Breast epithelium (tissue), 4 donors: ENCODE measurements at regions not wholly inside any gene's neighbourhood (a gene's known extent, or its start where the extent isn't known, plus 50 kb on each side); places are given as distances from the start of the nearest gene placed in this dataset.

Experiments
- DNase-seq, 2 donors: peaks; one replicate each; pipeline ENCODE4 v3.0.0-alpha.2; 2019; ENCODE audit warnings: low spot score in 2 of 2
- H3K27ac ChIP-seq, 2 donors: fragments of 200-600 bp; sonication (generic) in 1 of 2; one replicate each; pipeline ENCODE4 v1.5.1; 2016 to 2019; ENCODE audit warnings: mild to moderate bottlenecking in 1 of 2
- H3K27me3 ChIP-seq, 2 donors: fragments of 200-600 bp; sonication (generic) in 1 of 2; one replicate each; pipeline versions ENCODE4 v1.5.1 to v1.6.0; 2017 to 2019; ENCODE audit warnings: control low read depth in 1 of 2, mild to moderate bottlenecking in 1 of 2
- H3K36me3 ChIP-seq: fragments of 200-600 bp; one replicate; pipeline ENCODE4 v1.5.1; 2019
- H3K4me1 ChIP-seq, 2 donors: fragments of 200-600 bp; sonication (generic); one replicate each; pipeline ENCODE4 v1.5.1; 2016 to 2019; ENCODE audit warnings: control low read depth in 1 of 2
- H3K4me3 ChIP-seq, 3 donors: fragments of 200-600 bp; sonication (generic); 1 replicate in 2 of 3; 2 replicates in 1 of 3; pipeline ENCODE4 v1.5.1; 2016 to 2019; ENCODE audit warnings: mild to moderate bottlenecking in 3 of 3, moderate library complexity in 2 of 3
- H3K9me3 ChIP-seq, 2 donors: fragments of 200-600 bp; sonication (generic) in 1 of 2; one replicate each; pipeline ENCODE4 v1.5.1; 2016 to 2019; ENCODE audit warnings: control low read depth in 1 of 2
- CTCF ChIP-seq, 3 donors: fragments of 450-650 bp; IDR thresholded peaks; one replicate each; pipeline ENCODE4 v1.5.1; 2016 to 2017; ENCODE audit warnings: antibody characterized with exemption in 3 of 3, mild to moderate bottlenecking in 3 of 3, moderate library complexity in 3 of 3
- POLR2A ChIP-seq: fragments of 450-650 bp; IDR thresholded peaks from one replicate; pipeline ENCODE4 v1.6.1; 2016; ENCODE audit warnings: antibody characterized with exemption, mild to moderate bottlenecking, moderate library complexity
- POLR2AphosphoS5 ChIP-seq, 3 donors: sonication (generic); formaldehyde crosslinking; IDR thresholded peaks; one replicate each; pipeline ENCODE4 v1.6.1; 2017; ENCODE audit warnings: antibody characterized with exemption in 3 of 3
- intact Hi-C: fragments of 100-400 bp; cut with DNase I; formaldehyde crosslinking; loops from one replicate; pipeline ENCODE4 v1.15.1; 2023; ENCODE audit warnings: low total_unique reads

GRCh38 chrX:16312761-16313623 lies 145.7 kb downstream of the MAGEB17 start:
- Histone ChIP-seq H3K4me1 (no peaks in the 10 kb centered on the region), H3K27ac (no peak overlapping the region), H3K4me3 (no peak overlapping the region), H3K36me3 (no peaks in the 10 kb centered on the region), H3K27me3 (peaks cover 0 to 33% of the 10 kb centered on the region in 2 donors), H3K9me3 (no peaks in the 10 kb centered on the region)
- DNase-seq = no peak
- intact Hi-C loops = no loop called here
- no peak for TF ChIP-seq CTCF (IDR thresholded peaks at IDR 0.05)
- no peak for TF ChIP-seq POLR2AphosphoS5 (IDR thresholded peaks at IDR 0.05)
- TF ChIP-seq POLR2A = no peak

DNA sequence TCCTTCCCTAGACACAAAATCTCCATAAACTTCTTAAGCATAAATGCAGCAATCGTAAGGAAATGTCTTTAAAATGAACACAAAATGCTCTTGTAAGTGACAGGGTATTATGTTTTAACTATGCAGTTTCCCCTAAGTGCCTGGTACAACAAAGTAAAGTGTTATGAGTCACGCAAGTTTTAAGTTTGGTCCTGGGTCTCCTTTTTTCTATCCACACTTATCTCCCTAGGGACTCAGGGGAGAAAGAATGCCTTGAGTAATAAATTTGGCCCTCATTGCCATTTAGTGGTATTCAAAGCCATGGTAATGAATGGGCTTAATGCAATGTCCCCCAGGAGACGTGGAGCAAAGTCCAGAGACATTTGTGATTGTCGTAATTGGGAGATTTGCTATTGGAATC lies 149.1 kb downstream of the MAGEB17 start:
- H3K27ac ChIP-seq = no peak overlapping the region

DNA sequence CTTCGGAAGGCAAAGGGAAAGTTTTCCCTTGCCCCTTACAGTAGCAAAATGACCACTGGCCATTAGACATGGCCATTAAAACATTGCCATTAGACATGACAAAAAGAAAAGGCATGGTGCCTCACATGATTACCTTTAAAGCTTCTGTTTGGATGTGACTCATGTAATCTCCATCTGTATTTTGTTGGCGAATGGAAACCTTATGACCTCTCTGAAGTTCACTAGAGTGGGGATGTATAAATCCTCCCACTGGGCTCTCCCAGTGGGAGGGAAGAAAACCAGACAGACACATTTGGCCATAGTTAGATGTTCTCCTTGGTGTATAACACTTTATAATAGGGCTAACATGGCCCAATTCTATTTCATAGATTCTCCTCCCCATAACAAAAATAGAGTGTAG lies 152.6 kb downstream of the MAGEB17 start:
- H3K27ac ChIP-seq = no peak overlapping the region
- intact Hi-C loops = no loop called here
- peaks cover 0 to 5% of the 10 kb centered on the region in 2 donors for H3K27me3 ChIP-seq

More for the DNA sequence above, 149.1 kb downstream of the MAGEB17 start:
- Histone ChIP-seq H3K4me3 (no peak overlapping the region), H3K27me3 (peaks cover 0 to 16% of the 10 kb centered on the region in 2 donors), H3K9me3 (no peaks in the 10 kb centered on the region), H3K4me1 (no peaks in the 10 kb centered on the region), H3K36me3 (no peaks in the 10 kb centered on the region)
- no peak for TF ChIP-seq CTCF (IDR thresholded peaks at IDR 0.05)
- no peak for TF ChIP-seq POLR2AphosphoS5 (IDR thresholded peaks at IDR 0.05)
- no peak for TF ChIP-seq POLR2A
- DNase-seq = no peak
- intact Hi-C loops = no loop called here

GRCh38 chrX:16320765-16321355 lies 153.6 kb downstream of the MAGEB17 start:
- Histone ChIP-seq H3K27me3 (peaks cover 0 to 5% of the 10 kb centered on the region in 2 donors), H3K9me3 (no peaks in the 10 kb centered on the region), H3K4me1 (no peaks in the 10 kb centered on the region), H3K27ac (no peak overlapping the region), H3K36me3 (no peaks in the 10 kb centered on the region), H3K4me3 (no peak overlapping the region)
- TF ChIP-seq CTCF (IDR thresholded peaks at IDR 0.05) (no peak), POLR2A (no peak), POLR2AphosphoS5 (IDR thresholded peaks at IDR 0.05) (no peak)
- intact Hi-C loops = no loop called here
- DNase-seq = no peak

More for the DNA sequence above, 152.6 kb downstream of the MAGEB17 start:
- Histone ChIP-seq H3K4me1 (no peaks in the 10 kb centered on the region), H3K36me3 (no peaks in the 10 kb centered on the region), H3K4me3 (no peak overlapping the region), H3K9me3 (no peaks in the 10 kb centered on the region)
- DNase-seq = no peak
- no peak for TF ChIP-seq CTCF (IDR thresholded peaks at IDR 0.05)
- TF ChIP-seq POLR2AphosphoS5 (IDR thresholded peaks at IDR 0.05) = no peak
- TF ChIP-seq POLR2A = no peak

DNA sequence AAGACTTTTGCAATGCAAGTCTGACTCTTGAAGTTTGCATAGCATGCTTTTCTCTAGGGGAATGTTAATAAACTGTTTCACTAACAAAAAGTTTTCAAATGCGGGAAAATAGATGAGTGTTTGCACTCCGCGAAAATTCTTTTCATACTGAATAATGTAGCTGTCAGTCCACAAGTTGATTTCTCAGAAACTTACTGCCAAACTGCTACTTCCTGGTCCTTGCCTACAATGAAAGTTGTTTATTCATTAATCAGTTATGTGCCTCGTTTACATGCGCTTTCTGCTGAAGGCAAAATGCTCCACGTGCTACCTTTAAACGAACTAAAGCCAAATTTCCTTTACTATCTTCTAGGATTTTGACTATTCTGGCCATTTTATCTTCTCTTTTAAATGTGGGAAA lies 166.2 kb downstream of the MAGEB17 start:
- Histone ChIP-seq H3K27ac (no peak overlapping the region), H3K4me1 (no peaks in the 10 kb centered on the region), H3K36me3 (no peaks in the 10 kb centered on the region), H3K4me3 (no peak overlapping the region), H3K27me3 (peaks cover 0 to 21% of the 10 kb centered on the region in 2 donors), H3K9me3 (no peaks in the 10 kb centered on the region)
- TF ChIP-seq CTCF (IDR thresholded peaks at IDR 0.05) (no peak), POLR2AphosphoS5 (IDR thresholded peaks at IDR 0.05) (no peak), POLR2A (no peak)
- DNase-seq = no peak
- intact Hi-C loops = no loop called here
